ENCODE measurements at regions not wholly inside any gene's neighbourhood (a gene's known extent, or its start where the extent isn't known, plus 50 kb on each side); places are given as distances from the start of the nearest gene placed in this dataset.

DNA sequence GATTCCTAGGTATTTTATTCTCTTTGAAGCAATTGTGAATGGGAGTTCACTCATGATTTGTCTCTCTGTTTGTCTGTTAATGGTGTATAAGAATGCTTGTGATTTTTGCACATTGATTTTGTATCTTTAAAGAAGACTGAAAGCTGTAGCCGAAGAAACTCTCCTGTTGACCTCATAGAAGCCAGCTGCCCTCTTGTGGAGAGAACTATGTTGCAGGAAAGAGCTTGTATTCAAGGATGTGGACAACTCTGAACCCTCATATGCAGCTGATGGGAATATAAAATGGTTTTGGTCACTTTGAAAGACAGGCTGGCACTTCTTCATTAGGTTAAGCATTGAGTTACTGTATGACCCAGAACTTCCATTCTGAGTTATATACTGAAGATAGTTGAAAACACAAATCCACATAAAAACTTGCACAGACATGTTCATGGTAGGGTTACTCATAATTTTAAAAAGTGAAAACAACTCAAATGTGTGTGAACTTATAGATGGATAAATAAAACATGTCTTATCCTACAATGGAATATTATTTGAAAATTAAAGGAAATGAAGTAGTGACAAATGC is 65.8 kb upstream of the SLITRK6 start:
- Histone ChIP-seq H3K36me3 (ENCODE audit: control insufficient read depth in 2 of 2, insufficient read depth in 1 of 2, low read length in 2 of 2) (no peaks in the 10 kb centered on the region), H3K4me3 (ENCODE audit: low read depth, low read length) (no peak overlapping the region), H3K27ac (ENCODE audit: extremely low read depth, low read depth, low read length) (no peak overlapping the region), H3K9me3 (ENCODE audit: control insufficient read depth, insufficient read depth, low read depth, low read length) (no peaks in the 10 kb centered on the region), H3K4me1 (ENCODE audit: control insufficient read depth, insufficient read depth, low read length) (no peaks in the 10 kb centered on the region)
- CTCF ChIA-PET = interaction anchor here (0.9 to 1.3 kb wide), 3 partner anchors 11 to 952 kb away, joined by 3 to 7 read pairs (median 3); no protein-coding TSS in a partner anchor
- POLR2A ChIA-PET = no interaction called here
- TF ChIP-seq ZNF394 (tag by site-specific recombination; IDR thresholded peaks at IDR 0.05; ENCODE audit: borderline replicate concordance) = no peak
- TF ChIP-seq ZNF16 (tag by site-specific recombination; IDR thresholded peaks at IDR 0.05; ENCODE audit: low read depth) = no peak
- TF ChIP-seq ZNF701 (tag by site-specific recombination; IDR thresholded peaks at IDR 0.05) = no peak
- no peak for TF ChIP-seq ZNF266 (tag by site-specific recombination; IDR thresholded peaks at IDR 0.05; ENCODE audit: low read depth)
- no peak for TF ChIP-seq KLF8 (tag by site-specific recombination; IDR thresholded peaks at IDR 0.05)

DNA sequence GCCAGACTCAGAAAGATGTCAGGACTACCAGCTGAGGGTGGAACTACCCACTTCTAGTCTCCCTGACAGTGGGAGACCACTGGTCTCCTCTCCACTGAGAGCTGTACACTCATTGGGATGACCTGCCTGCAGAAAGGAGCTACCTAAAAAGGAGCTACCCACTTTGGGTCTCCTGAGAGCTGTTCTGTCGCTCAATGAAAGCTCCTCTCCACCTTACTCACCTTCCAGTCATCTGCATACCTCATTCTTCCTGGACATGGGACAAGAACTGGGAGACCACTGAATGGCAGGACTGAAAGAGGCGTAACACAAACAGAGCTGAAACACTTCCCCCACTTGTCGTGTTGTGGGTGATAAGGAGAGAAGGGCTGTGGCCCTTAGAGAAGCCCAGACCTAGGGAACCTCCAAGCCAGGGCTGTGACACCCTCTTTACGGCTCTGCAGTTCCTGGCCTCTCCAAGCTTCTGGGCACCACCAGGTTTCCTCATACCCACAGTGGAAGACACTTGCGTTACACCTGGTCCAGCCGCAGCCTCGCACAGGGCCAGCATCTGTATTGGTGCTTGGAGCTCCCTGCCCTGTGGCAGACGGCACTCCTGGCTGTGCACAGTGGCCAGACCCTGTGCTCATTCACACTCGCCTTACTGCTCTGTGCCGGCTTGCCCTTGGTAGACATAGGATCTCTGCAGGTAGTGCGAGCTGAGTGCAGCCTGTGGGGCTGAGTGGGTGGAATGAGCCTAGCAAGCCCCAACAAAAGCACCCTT is 54.9 kb upstream of the SLITRK6 start:
- no peak overlapping the region for H3K4me3 ChIP-seq (ENCODE audit: low read depth, low read length)
- CTCF ChIA-PET = interaction anchor here (0.9 kb wide), 1 partner anchor 11 kb away, joined by 7 read pairs; no protein-coding TSS in a partner anchor
- H3K27ac ChIP-seq (ENCODE audit: extremely low read depth, low read depth, low read length) = no peak overlapping the region
- no peaks in the 10 kb centered on the region for H3K4me1 ChIP-seq (ENCODE audit: control insufficient read depth, insufficient read depth, low read length)
- no peaks in the 10 kb centered on the region for H3K9me3 ChIP-seq (ENCODE audit: control insufficient read depth, insufficient read depth, low read depth, low read length)
- peak; percentile 81; the same call in 1 of the 2 replicates for TF ChIP-seq TRIM28 (IDR thresholded peaks at IDR 0.05; ENCODE audit: borderline replicate concordance, low read length)
- TF ChIP-seq, protein P1, sequence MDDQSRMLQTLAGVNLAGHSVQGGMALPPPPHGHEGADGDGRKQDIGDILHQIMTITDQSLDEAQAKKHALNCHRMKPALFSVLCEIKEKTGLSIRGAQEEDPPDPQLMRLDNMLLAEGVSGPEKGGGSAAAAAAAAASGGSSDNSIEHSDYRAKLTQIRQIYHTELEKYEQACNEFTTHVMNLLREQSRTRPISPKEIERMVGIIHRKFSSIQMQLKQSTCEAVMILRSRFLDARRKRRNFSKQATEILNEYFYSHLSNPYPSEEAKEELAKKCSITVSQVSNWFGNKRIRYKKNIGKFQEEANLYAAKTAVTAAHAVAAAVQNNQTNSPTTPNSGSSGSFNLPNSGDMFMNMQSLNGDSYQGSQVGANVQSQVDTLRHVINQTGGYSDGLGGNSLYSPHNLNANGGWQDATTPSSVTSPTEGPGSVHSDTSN (CRISPR knock-in tag; IDR thresholded peaks at IDR 0.05) = no peak
- TF ChIP-seq SETDB1 (IDR thresholded peaks at IDR 0.05; ENCODE audit: insufficient read length, low read length) = peak; percentile 55
- POLR2A ChIA-PET = no interaction called here
- H3K36me3 ChIP-seq (ENCODE audit: control insufficient read depth in 2 of 2, insufficient read depth in 1 of 2, low read length in 2 of 2) = no peaks in the 10 kb centered on the region

DNA sequence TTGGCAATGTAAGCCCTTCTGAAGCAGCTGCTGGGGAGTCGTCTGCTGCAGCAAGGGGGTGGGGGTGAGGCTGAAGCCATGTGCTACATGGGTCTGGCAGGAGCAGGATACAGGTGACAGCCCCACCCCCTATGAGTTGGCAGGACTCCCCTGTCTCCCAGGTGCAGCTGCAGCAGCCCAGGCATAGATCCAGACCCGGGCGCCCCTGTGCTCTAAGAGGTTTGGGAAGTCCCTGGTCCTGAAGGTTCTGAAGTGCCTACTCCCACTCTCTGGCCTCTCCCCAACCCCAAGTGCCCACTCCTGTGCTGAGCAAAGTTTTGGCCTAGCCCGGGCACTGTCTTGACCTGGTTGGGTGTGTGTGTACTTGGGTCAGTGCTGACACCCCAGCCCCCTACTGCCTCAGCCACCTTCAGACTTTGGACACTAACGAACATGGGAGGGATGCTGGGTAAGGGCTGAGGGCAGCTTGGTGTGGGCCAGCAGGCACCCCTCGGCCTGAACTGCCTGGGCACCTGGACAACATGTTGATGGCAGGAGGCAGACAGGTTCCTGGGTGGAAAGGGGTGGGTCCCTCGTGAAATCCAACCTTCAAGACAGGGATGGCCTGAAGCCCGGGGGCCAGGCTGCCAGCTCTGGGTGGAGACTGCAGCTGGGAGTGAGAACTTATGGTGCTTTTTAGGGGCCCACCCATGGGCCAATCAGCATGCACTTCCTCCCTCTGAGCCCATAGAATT is 54.1 kb upstream of the SLITRK6 start:
- H3K27ac ChIP-seq (ENCODE audit: extremely low read depth, low read depth, low read length) = no peak overlapping the region
- POLR2A ChIA-PET = no interaction called here
- H3K4me3 ChIP-seq (ENCODE audit: low read depth, low read length) = no peak overlapping the region
- no peaks in the 10 kb centered on the region for H3K9me3 ChIP-seq (ENCODE audit: control insufficient read depth, insufficient read depth, low read depth, low read length)
- CTCF ChIA-PET = interaction anchor here (0.9 kb wide), 1 partner anchor 12 kb away, joined by 7 read pairs; no protein-coding TSS in a partner anchor
- no peaks in the 10 kb centered on the region for H3K36me3 ChIP-seq (ENCODE audit: control insufficient read depth in 2 of 2, insufficient read depth in 1 of 2, low read length in 2 of 2)
- TF ChIP-seq ZNF785 (tag by site-specific recombination; IDR thresholded peaks at IDR 0.05) (no peak), ZNF221 (tag by site-specific recombination; IDR thresholded peaks at IDR 0.05; ENCODE audit: borderline replicate concordance) (no peak), KLF7 (tag by site-specific recombination; IDR thresholded peaks at IDR 0.05; ENCODE audit: borderline replicate concordance) (no peak), ZNF529 (tag by site-specific recombination; IDR thresholded peaks at IDR 0.05; ENCODE audit: insufficient replicate concordance) (no peak), ZNF596 (tag by site-specific recombination; IDR thresholded peaks at IDR 0.05) (no peak), ZNF624 (tag by site-specific recombination; IDR thresholded peaks at IDR 0.05) (no peak), ZNF548 (tag by site-specific recombination; IDR thresholded peaks at IDR 0.05) (no peak), KLF10 (tag by site-specific recombination; IDR thresholded peaks at IDR 0.05) (no peak), ZIC2 (tag by site-specific recombination; IDR thresholded peaks at IDR 0.05) (no peak), ZNF184 (tag by site-specific recombination; IDR thresholded peaks at IDR 0.05) (no peak)
- TF ChIP-seq, protein P2, sequence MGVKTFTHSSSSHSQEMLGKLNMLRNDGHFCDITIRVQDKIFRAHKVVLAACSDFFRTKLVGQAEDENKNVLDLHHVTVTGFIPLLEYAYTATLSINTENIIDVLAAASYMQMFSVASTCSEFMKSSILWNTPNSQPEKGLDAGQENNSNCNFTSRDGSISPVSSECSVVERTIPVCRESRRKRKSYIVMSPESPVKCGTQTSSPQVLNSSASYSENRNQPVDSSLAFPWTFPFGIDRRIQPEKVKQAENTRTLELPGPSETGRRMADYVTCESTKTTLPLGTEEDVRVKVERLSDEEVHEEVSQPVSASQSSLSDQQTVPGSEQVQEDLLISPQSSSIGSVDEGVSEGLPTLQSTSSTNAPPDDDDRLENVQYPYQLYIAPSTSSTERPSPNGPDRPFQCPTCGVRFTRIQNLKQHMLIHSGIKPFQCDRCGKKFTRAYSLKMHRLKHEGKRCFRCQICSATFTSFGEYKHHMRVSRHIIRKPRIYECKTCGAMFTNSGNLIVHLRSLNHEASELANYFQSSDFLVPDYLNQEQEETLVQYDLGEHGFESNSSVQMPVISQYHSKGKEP (tag by site-specific recombination; IDR thresholded peaks at IDR 0.05) = no peak
- TF ChIP-seq, protein P3, sequence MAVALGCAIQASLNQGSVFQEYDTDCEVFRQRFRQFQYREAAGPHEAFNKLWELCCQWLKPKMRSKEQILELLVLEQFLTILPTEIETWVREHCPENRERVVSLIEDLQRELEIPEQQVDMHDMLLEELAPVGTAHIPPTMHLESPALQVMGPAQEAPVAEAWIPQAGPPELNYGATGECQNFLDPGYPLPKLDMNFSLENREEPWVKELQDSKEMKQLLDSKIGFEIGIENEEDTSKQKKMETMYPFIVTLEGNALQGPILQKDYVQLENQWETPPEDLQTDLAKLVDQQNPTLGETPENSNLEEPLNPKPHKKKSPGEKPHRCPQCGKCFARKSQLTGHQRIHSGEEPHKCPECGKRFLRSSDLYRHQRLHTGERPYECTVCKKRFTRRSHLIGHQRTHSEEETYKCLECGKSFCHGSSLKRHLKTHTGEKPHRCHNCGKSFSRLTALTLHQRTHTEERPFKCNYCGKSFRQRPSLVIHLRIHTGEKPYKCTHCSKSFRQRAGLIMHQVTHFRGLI (tag by site-specific recombination; IDR thresholded peaks at IDR 0.05) = no peak
- no peaks in the 10 kb centered on the region for H3K4me1 ChIP-seq (ENCODE audit: control insufficient read depth, insufficient read depth, low read length)
